Esophagus (tissue), 2 donors: ENCODE measurements at regions not wholly inside any gene's neighbourhood (a gene's known extent, or its start where the extent isn't known, plus 50 kb on each side); places are given as distances from the start of the nearest gene placed in this dataset.
"Not testable (repeated sequence)": the region's sequence is repeated elsewhere in the genome, so short reads cannot be mapped to it uniquely, and the experiment has no call there.

Source experiments
- H3K27ac ChIP-seq, 2 donors: one replicate each; pipeline ENCODE4 v1.5.1; 2013; ENCODE audit warnings: low read depth in 2 of 2, mild to moderate bottlenecking in 2 of 2, inconsistent platforms in 1 of 2, low read length in 1 of 2, moderate library complexity in 1 of 2
- H3K27me3 ChIP-seq, 2 donors: one replicate each; pipeline ENCODE4 v1.6.1; 2013; ENCODE audit warnings: low read length in 2 of 2, control low read depth in 1 of 2, mild to moderate bottlenecking in 1 of 2; ENCODE audit not compliant: insufficient read depth in 2 of 2, control insufficient read depth in 1 of 2
- H3K36me3 ChIP-seq, 2 donors: one replicate each; pipeline ENCODE4 v1.6.1; 2013; ENCODE audit warnings: low read length in 1 of 2; ENCODE audit not compliant: control insufficient read depth in 2 of 2, insufficient read depth in 2 of 2
- H3K4me1 ChIP-seq, 2 donors: one replicate each; pipeline ENCODE4 v1.6.1; 2013; ENCODE audit warnings: low read length in 1 of 2; ENCODE audit not compliant: control insufficient read depth in 2 of 2, insufficient read depth in 2 of 2
- H3K4me3 ChIP-seq, 2 donors: one replicate each; pipeline ENCODE4 v1.5.1; 2013; ENCODE audit warnings: low read length in 2 of 2, mild to moderate bottlenecking in 2 of 2, low read depth in 1 of 2, moderate library complexity in 1 of 2
- H3K9me3 ChIP-seq, 2 donors: one replicate each; pipeline ENCODE4 v1.6.1; 2013; ENCODE audit warnings: mild to moderate bottlenecking in 2 of 2, low read depth in 1 of 2, low read length in 1 of 2, moderate library complexity in 1 of 2; ENCODE audit not compliant: control insufficient read depth in 2 of 2, insufficient read depth in 1 of 2
- WGBS, 2 donors: extraction: QIAGEN DNeasy Blood & Tissue Kit; methylation state at CpG; one replicate each; pipeline ENCODE4 v1.1.7; 2013; 5-methylcytosine and 5-hydroxymethylcytosine counted together
- donor health status: healthy with polysubstance abuse.
- donor health status: Bipolar disorder and iron deficiency.

GRCh38 chr6:113065611-113066010, 718.5 kb downstream of the RFPL4B start:
- Histone ChIP-seq H3K36me3 (no peaks in the 10 kb centered on the region), H3K27me3 (no peaks in the 10 kb centered on the region), H3K27ac (no peak overlapping the region), H3K4me3 (no peak overlapping the region), H3K4me1 (no peaks in the 10 kb centered on the region), H3K9me3 (no peaks in the 10 kb centered on the region)
- 46 to 70% methylated on average over 2 of the region's 2 CpGs for WGBS, 2 donors

GRCh38 chr6:113067612-113068275, 720.6 kb downstream of the RFPL4B start:
- 87 to 90% methylated on average over 3 of the region's 3 CpGs for WGBS, 2 donors
- Histone ChIP-seq H3K4me3 (no peak overlapping the region), H3K4me1 (no peaks in the 10 kb centered on the region), H3K27ac (no peak overlapping the region), H3K27me3 (no peaks in the 10 kb centered on the region), H3K9me3 (no peaks in the 10 kb centered on the region), H3K36me3 (no peaks in the 10 kb centered on the region)

- Histone ChIP-seq H3K4me1 (no peaks in the 10 kb centered on the region), H3K27me3 (no peaks in the 10 kb centered on the region), H3K9me3 (no peaks in the 10 kb centered on the region), H3K27ac (no peak overlapping the region), H3K36me3 (no peaks in the 10 kb centered on the region), H3K4me3 (no peak overlapping the region)
- 73 to 74% methylated on average over 2 of the region's 2 CpGs for WGBS, 2 donors
These were observed 721.4 kb downstream of the RFPL4B start for GRCh38 chr6:113068570-113068969.

- WGBS, 2 donors = 87 to 92% methylated on average over 3 of the region's 3 CpGs
- not testable (repeated sequence) for H3K4me3 ChIP-seq, H3K9me3 ChIP-seq, H3K4me1 ChIP-seq, H3K27me3 ChIP-seq, H3K27ac ChIP-seq, H3K36me3 ChIP-seq
These were observed 723.6 kb downstream of the RFPL4B start for GRCh38 chr6:113070681-113071080.

GRCh38 chr6:113073611-113074191, 726.6 kb downstream of the RFPL4B start:
- WGBS, 2 donors = 47% methylated on average over 1 of the region's 1 CpG
- Histone ChIP-seq H3K4me1 (peaks cover 0 to 2% of the 10 kb centered on the region in 2 donors), H3K4me3 (no peak overlapping the region), H3K27me3 (no peaks in the 10 kb centered on the region), H3K9me3 (no peaks in the 10 kb centered on the region), H3K36me3 (no peaks in the 10 kb centered on the region), H3K27ac (no peak overlapping the region)

GRCh38 chr6:113076116-113076515, 729.0 kb downstream of the RFPL4B start:
- no peak overlapping the region for H3K27ac ChIP-seq
- no peaks in the 10 kb centered on the region for H3K36me3 ChIP-seq
- H3K9me3 ChIP-seq = no peaks in the 10 kb centered on the region
- peaks cover 0 to 2% of the 10 kb centered on the region in 2 donors for H3K4me1 ChIP-seq
- no peaks in the 10 kb centered on the region for H3K27me3 ChIP-seq
- H3K4me3 ChIP-seq = no peak overlapping the region
- 66 to 68% methylated on average over 3 of the region's 3 CpGs for WGBS, 2 donors

- no peaks in the 10 kb centered on the region for H3K36me3 ChIP-seq
- no peaks in the 10 kb centered on the region for H3K27me3 ChIP-seq
- no peak overlapping the region for H3K27ac ChIP-seq
- H3K4me1 ChIP-seq = peaks cover 0 to 2% of the 10 kb centered on the region in 2 donors
- no peaks in the 10 kb centered on the region for H3K9me3 ChIP-seq
- 59 to 71% methylated on average over 1 of the region's 1 CpG for WGBS, 2 donors
- H3K4me3 ChIP-seq = no peak overlapping the region
These were observed 729.7 kb downstream of the RFPL4B start for GRCh38 chr6:113076816-113077215.

- H3K27me3 ChIP-seq = no peaks in the 10 kb centered on the region
- 91 to 94% methylated on average over 2 of the region's 2 CpGs for WGBS, 2 donors
- no peaks in the 10 kb centered on the region for H3K9me3 ChIP-seq
- no peak overlapping the region for H3K4me3 ChIP-seq
- H3K36me3 ChIP-seq = no peaks in the 10 kb centered on the region
- no peak overlapping the region for H3K27ac ChIP-seq
- H3K4me1 ChIP-seq = peaks cover 0 to 2% of the 10 kb centered on the region in 2 donors
These were observed 730.7 kb downstream of the RFPL4B start for GRCh38 chr6:113077794-113078193.

- no peaks in the 10 kb centered on the region for H3K36me3 ChIP-seq
- WGBS, 2 donors = 71 to 74% methylated on average over 4 of the region's 4 CpGs
- H3K4me1 ChIP-seq = peaks cover 0 to 2% of the 10 kb centered on the region in 2 donors
- no peak overlapping the region for H3K4me3 ChIP-seq
- H3K27me3 ChIP-seq = no peaks in the 10 kb centered on the region
- H3K27ac ChIP-seq = no peak overlapping the region
- no peaks in the 10 kb centered on the region for H3K9me3 ChIP-seq
These were observed 731.7 kb downstream of the RFPL4B start for GRCh38 chr6:113078791-113079190.

GRCh38 chr6:113082745-113083144, 735.6 kb downstream of the RFPL4B start:
- no peak overlapping the region for H3K4me3 ChIP-seq
- H3K9me3 ChIP-seq = no peaks in the 10 kb centered on the region
- WGBS, 2 donors = 23 to 35% methylated on average over 3 of the region's 3 CpGs
- H3K36me3 ChIP-seq = no peaks in the 10 kb centered on the region
- no peak overlapping the region for H3K27ac ChIP-seq
- no peaks in the 10 kb centered on the region for H3K4me1 ChIP-seq
- H3K27me3 ChIP-seq = no peaks in the 10 kb centered on the region
